COLO668 (cell line): ENCODE measurements at regions not wholly inside any gene's neighbourhood (a gene's known extent, or its start where the extent isn't known, plus 50 kb on each side); places are given as distances from the start of the nearest gene placed in this dataset.

Source experiments
- DNase-seq: peaks from one replicate; lab custom pipeline; 2025; ENCODE audit not compliant: unreplicated experiment; lab: John Stamatoyannopoulos, UW

- DNase-seq, result no peak
These were observed 277.0 kb upstream of the LRRC3B start for GRCh38 chr3:26345613-26346012.

DNA sequence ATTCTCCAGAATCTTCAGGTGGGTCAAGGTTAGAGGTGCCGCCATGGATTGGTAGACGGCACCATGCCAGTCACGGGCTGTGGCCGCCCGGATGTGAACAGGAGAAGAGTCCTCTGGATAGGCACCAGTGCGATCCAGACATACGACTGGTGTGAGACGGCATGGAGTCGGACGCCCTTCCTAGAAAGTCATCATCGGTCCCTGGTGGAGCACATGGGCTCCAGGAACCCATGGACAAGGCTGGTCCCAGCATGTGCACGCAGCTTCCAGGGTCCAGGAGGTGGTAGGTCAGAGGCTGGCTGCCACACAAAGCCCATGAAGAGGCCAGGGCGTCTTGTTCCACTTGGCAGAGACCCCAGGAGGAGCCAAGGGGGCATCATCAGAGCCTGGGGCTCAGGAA lies 276.1 kb upstream of the LRRC3B start:
- DNase-seq, result no peak

DNA sequence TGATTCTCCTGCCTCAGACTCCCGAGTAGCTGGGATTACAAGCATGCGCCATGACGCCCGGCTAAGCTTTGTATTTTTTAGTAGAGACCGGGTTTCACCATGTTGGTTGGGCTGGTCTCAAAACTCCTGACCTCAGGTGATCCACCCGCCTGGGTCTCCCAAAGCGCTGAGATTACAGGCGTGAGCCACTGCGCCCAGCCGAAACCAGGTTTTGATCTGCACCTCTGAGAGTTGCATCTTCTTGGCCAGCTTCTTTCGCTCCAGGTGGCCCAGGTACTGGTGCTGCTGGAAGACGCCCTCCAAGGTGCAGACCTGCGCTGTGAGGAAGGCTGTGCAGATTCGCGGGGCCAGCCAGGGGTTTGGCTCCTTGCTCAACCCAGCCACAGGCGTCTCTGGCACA lies 275.4 kb upstream of the LRRC3B start:
- DNase-seq, result no peak

DNA sequence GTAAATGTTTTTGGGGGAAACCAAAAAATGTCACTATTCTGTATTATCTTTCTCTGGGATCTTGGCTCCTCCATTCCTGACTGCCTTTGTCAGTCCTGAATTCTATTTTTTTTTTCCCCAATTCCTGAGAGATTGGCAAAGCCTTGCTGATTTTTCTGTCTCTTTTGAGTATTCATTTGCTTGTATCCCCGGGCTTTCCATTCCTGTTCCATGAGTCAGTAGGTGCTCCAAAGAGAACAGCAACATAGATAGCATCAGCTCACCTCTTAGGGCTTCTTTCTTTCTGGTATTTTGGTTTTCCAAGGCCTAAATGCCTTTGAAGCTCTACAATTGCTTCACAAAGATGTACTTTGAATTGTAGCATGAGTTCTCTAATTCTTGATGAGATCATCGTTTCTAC lies 271.7 kb upstream of the LRRC3B start:
- DNase-seq, result no peak

GRCh38 chr3:26353097-26353496 lies 269.5 kb upstream of the LRRC3B start:
- DNase-seq, result no peak

GRCh38 chr3:26358405-26358804 lies 264.2 kb upstream of the LRRC3B start:
- DNase-seq, result no peak

DNA sequence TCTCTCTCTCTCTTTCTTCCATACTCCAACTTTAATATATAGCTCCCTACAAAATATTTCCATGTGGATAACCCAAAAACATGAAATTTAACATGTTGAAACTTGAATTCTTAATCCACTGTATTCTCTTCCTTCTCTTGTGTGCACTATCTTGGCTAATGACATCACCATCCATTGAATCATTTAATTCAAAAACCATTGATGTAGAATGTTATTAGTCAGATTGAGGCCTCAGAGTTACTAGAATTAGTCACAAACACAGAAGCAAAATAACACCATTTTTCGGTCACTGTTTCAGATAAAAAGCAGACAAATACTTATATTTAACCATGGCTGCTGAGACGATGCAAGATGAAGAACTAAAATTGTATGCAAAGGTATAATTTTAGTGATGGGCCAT lies 256.9 kb upstream of the LRRC3B start:
- DNase-seq, result no peak

DNA sequence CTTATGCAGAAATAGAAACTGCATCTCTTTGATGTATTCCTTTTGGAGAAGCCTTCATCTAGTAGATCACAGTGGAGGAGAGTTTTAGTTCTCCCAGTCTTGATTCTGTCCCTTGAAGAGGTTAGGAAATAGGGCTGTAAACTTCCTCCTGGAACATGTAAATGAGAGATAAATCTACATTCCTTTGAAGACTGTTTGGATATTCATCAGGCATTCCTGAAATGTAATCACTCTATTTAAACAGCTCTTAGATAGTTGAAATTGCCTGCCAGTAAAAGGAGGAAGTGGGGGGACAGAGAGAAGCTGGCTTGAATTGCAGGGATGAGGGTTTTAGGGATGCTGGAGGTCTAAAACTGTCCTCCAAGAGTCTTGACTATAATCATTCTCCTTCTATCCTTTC lies 254.3 kb upstream of the LRRC3B start:
- DNase-seq, result no peak

DNA sequence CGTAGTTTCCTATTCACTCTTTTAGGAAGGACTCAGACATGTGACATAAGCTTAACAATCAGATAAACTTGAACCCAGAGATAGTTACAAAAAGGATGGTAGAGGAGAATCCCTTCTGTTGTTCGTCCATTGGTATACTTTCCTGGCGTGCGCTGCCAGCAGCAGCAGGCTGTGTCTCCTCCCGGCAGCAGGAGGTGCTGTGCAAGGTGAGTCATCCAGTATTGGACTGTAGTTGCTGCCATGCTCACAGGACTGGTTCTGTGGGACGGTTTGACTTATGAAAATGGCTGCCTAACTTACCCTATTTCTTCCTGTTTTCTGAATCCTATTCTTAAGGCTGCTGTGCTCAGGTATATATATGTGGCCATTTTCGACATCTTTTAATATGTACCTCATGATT lies 253.4 kb upstream of the LRRC3B start:
- DNase-seq, result no peak

DNA sequence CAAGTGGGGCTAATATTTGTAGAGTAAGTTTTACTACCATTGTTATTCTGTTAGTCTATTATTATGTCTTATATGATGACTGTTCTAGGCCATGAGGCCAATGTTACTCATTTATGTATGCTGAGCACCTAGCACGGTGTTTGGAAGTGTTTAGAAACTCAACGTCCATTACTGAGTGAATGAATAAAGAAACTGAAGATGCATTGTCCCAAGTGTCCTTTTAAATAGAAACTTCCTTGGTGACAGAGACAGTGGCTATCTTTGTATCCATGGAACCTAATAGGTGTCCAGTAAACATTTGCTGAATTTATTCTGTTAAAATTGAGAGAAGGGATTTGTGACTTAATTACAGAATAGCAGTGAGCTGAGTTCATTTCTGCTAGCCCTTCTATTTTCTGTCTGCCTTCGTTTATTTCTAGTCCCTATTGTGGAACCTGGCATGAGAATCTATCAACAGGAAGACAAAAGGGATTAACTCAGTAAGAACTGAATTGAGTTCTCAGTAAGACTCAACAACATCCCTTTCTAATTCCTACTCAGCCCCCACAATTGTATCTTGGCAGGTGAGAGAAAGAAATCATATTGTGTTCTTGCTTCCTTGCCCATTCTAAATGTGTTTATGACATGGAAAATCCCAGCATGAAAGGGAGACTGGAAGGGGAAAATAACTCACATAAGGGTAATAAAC lies 246.6 kb upstream of the LRRC3B start:
- DNase-seq, result no peak

- no peak for DNase-seq
These were observed 241.2 kb upstream of the LRRC3B start for GRCh38 chr3:26381411-26381810.

DNA sequence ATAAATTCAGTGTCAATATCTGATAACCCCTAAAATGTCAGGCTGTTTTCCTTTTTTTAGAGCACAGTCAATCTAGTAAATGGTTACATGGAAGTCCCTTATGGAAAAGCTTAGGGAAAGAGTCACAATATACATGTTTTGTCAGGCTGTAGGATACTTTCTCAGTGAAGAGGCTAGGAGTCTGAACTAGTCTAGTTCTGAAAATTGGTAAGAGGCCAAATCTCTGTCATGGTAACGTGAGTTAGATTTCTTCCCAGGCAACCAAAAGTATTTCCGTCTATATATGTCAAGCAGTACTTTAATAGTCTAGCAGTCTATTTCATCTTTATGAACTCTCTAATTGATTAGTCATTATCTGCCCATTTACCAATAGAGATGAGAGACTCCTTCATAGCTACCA lies 215.9 kb upstream of the LRRC3B start:
- DNase-seq, result no peak

DNA sequence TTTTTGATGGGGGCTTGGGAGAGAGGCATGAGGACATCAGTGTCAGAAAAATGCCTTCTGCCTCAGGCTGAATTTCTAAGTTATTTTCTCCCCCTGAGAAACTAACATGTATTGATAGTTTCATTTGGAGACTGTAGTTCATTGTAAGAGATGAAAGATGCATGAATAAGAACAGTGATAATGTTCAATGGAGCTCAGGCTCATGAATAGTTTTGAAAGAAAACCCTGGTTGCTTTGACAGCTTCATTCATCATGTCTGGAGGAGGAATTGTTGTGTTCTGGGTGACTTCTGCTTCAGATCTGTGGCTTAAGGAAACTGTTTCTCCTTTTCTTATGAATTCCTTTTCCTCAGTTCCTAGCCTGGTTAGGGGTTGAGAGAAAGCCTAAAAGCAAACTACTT lies 204.0 kb upstream of the LRRC3B start:
- DNase-seq, result no peak

DNA sequence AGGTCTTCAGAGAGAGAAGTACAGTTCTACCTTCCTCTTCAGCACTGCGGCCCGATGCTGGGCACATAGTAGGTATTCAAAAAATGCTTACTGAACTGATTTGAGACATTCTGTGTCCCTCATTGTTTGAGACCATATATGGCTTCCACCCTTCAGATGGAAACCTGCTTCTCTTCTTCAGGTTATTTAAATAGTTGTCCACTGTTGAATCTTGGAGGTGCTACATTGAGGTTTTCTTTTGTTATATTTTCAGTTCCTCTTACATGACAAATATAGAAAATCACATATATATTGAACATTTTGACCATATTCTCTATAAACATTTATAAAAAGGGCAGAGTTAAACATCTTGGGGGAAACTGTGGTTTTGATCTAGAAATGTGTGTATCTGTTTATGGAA lies 200.2 kb upstream of the LRRC3B start:
- no peak for DNase-seq

GRCh38 chr3:26425076-26425475 lies 197.5 kb upstream of the LRRC3B start:
- DNase-seq, result no peak

DNA sequence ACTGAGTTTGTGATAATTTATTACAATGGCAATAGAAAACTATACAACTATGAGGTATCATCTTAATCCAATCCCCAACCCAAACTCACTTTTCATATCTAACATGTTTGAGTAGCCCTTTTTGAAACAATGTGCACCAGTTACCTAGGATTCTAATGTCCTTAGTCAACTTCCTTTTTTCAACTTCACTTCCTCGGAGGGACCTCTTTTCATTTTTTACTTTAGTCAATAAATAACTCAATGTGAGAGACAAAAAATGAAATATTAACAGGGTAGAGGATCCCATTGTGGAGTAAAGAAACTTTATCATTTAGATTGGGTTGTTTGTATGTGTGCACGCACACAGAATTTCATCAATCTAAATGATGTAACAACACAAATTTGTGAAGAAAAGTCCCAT lies 193.6 kb upstream of the LRRC3B start:
- DNase-seq, result no peak

- DNase-seq, result no peak
These were observed 184.9 kb upstream of the LRRC3B start for GRCh38 chr3:26437678-26438077.

DNA sequence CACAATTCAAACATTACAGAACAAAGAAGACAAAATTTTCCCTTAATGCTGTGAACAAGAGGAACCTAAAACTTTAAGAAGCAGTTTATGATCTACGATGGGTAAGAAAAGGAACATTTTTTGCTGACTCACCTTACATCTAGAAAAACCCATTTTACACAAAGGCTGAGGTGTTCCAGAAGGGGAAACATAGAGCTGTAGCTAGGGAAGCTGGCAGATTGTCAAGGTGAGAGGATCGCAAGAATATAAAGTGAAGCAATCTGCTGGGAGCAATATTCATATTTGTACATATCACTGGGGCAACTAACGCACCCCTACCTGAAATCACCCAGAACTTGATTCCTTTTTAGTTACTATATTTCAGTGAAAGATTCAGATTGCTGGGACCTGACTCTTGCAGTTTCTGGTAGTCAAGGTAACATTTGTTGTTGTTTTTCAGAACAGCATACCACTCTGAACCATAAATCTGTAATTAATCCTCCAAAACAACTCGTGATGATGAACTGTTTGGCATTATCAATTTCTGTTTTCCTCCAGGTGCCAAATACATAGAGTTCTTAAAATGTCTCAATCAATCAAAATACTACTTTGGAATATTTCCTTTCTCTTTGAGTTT lies 184.1 kb upstream of the LRRC3B start:
- no peak for DNase-seq

GRCh38 chr3:26438981-26439884 lies 183.3 kb upstream of the LRRC3B start:
- no peak for DNase-seq

- DNase-seq, result no peak
These were observed 172.6 kb upstream of the LRRC3B start for GRCh38 chr3:26449996-26450395.

- no peak for DNase-seq
These were observed 170.2 kb upstream of the LRRC3B start for GRCh38 chr3:26452363-26452762.

DNA sequence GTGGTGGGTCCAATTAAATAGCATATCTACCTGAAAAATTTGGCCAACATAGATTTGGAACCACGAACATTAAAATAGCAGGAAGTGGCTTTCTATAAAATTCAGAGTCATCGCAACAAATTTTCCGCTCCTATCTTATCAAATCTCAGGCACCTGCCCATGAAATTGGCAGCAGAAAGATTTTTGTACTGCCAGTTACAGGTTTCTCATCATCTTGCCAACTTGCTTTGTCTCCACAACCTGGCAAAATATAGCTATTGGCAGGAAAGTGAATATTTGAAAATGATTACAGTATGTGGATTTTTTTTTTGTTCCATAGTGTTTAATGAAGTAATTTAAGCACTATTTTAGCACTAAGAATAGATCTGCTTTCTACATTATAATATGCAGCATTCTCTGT lies 161.6 kb upstream of the LRRC3B start:
- DNase-seq, result no peak
